ENCODE measurements at regions not wholly inside any gene's neighbourhood (a gene's known extent, or its start where the extent isn't known, plus 50 kb on each side); places are given as distances from the start of the nearest gene placed in this dataset.

DNA sequence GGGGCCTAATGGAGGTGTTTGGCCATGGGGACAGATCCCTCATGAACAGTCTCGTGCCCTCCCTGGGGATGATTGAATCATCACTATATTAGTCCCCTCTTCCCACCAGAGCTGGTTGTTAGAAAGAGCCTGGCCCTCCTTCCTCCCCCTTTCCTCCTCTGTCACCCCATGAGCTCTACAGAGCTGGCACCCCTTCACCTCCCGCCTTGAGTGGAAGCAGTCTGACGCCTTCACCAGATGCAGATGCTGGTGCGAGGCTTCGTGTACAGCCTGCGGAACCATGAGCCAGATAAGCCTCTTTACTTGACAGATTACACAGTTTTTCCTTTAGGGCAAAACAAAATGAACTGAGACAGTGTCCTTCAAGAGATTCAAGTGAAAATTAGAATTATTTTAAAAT lies 74.4 kb upstream of the RIPOR2 start:
- Mint-ChIP-seq H3K4me1 (peaks cover 20% of the 10 kb centered on the region), H3K36me3 (ENCODE audit: low read depth) (no peaks in the 10 kb centered on the region), H3K27me3 (ENCODE audit: insufficient read depth) (no peaks in the 10 kb centered on the region), H3K27ac (no peak overlapping the region), H3K4me3 (no peak overlapping the region), H3K9me3 (no peaks in the 10 kb centered on the region)
- no peak overlapping the region for H3K9ac ChIP-seq (ENCODE audit: extremely low read depth, low read length, poor library complexity, severe bottlenecking)
- no peaks in the 10 kb centered on the region for H3K36me3 ChIP-seq (ENCODE audit: control insufficient read depth, insufficient read depth, low read length)
- peaks cover 2% of the 10 kb centered on the region for H3K4me1 ChIP-seq (ENCODE audit: control insufficient read depth, insufficient read depth, low read length)
- no peaks in the 10 kb centered on the region for H3K27me3 ChIP-seq (ENCODE audit: control insufficient read depth, insufficient read depth, low read length, poor library complexity, severe bottlenecking)
- no peak overlapping the region for H3K27ac ChIP-seq (ENCODE audit: low read depth, low read length)
- no peak overlapping the region for H3K4me3 ChIP-seq (ENCODE audit: low read length)
- WGBS, 2 experiments (ENCODE audit: insufficient coverage in 1 of 2, insufficient read length in 1 of 2): 91 to 95% methylated on average over 5 to 6 of the region's 6 CpGs
- TF ChIP-seq, protein P1, sequence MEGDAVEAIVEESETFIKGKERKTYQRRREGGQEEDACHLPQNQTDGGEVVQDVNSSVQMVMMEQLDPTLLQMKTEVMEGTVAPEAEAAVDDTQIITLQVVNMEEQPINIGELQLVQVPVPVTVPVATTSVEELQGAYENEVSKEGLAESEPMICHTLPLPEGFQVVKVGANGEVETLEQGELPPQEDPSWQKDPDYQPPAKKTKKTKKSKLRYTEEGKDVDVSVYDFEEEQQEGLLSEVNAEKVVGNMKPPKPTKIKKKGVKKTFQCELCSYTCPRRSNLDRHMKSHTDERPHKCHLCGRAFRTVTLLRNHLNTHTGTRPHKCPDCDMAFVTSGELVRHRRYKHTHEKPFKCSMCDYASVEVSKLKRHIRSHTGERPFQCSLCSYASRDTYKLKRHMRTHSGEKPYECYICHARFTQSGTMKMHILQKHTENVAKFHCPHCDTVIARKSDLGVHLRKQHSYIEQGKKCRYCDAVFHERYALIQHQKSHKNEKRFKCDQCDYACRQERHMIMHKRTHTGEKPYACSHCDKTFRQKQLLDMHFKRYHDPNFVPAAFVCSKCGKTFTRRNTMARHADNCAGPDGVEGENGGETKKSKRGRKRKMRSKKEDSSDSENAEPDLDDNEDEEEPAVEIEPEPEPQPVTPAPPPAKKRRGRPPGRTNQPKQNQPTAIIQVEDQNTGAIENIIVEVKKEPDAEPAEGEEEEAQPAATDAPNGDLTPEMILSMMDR (conservative IDR thresholded peaks at IDR 0.05): no peak
- H3K9me3 ChIP-seq (ENCODE audit: control insufficient read depth, low read length): no peaks in the 10 kb centered on the region
- no peak for DNase-seq

DNA sequence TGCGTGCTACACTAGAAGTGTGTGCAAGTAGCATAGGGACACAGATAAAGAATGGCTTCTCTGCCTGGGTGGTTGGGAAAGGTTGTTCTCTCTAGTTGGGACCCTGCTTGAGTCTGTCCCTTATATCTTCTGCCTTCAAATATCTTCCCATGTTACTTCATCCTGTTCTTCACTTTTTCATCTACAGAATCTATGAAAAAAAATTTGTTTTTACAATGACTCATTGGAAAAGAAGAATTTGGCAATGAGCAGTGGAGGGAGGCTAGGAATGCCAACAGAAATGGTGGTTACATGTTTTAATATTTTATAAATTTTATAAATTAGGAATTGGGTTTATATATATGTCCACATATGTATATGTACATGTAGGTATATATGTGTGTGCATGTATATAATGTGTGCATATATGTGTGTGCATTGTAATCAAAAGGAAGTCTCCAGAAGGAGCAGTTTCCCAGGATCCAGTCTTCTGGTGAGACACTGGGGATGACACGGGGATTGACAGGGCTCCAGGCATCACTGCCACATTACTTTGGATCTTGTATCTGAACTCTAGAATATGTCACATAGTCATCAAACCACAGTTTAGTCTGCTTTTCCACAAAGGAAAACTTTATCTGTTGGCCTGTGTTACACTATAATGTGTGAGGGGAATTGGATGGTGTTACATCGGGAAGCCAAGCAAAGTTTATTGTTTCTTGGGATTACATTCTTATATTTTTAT lies 75.3 kb upstream of the RIPOR2 start:
- no peak overlapping the region for H3K4me3 Mint-ChIP-seq
- Histone ChIP-seq H3K27me3 (ENCODE audit: control insufficient read depth, insufficient read depth, low read length, poor library complexity, severe bottlenecking) (no peaks in the 10 kb centered on the region), H3K9ac (ENCODE audit: extremely low read depth, low read length, poor library complexity, severe bottlenecking) (no peak overlapping the region), H3K4me3 (ENCODE audit: low read length) (no peak overlapping the region), H3K4me1 (ENCODE audit: control insufficient read depth, insufficient read depth, low read length) (no peaks in the 10 kb centered on the region), H3K27ac (ENCODE audit: low read depth, low read length) (no peak overlapping the region), H3K9me3 (ENCODE audit: control insufficient read depth, low read length) (no peaks in the 10 kb centered on the region), H3K36me3 (ENCODE audit: control insufficient read depth, insufficient read depth, low read length) (no peaks in the 10 kb centered on the region)
- no peaks in the 10 kb centered on the region for H3K36me3 Mint-ChIP-seq (ENCODE audit: low read depth)
- no peaks in the 10 kb centered on the region for H3K27me3 Mint-ChIP-seq (ENCODE audit: insufficient read depth)
- 91 to 92% methylated on average over 1 to 3 of the region's 3 CpGs for WGBS, 2 experiments (ENCODE audit: insufficient coverage in 1 of 2, insufficient read length in 1 of 2)
- no peaks in the 10 kb centered on the region for H3K9me3 Mint-ChIP-seq
- H3K27ac Mint-ChIP-seq: no peak overlapping the region
- no peak for DNase-seq
- peaks cover 19% of the 10 kb centered on the region for H3K4me1 Mint-ChIP-seq
- TF ChIP-seq, protein P1 (conservative IDR thresholded peaks at IDR 0.05): no peak

DNA sequence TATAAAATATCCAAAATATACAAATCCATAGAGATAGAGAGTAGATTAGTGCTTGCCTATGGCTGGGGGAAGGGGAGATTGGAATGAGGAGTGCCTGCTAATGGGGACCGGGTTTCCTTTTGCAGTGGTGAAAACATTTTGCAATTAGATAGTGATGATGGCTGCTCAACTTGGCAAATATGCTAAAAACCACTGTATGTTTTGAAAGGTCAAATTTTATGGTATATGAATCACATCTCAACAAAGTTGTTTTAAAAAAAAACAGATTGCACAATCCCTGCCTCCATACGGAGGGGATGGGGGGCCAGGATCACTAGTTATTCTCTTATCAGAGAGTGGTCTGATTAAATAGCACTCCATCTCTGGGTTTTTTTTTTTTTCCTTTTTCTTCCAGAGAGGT lies 76.9 kb upstream of the RIPOR2 start:
- H3K36me3 ChIP-seq (ENCODE audit: control insufficient read depth, insufficient read depth, low read length): no peaks in the 10 kb centered on the region
- H3K27me3 ChIP-seq (ENCODE audit: control insufficient read depth, insufficient read depth, low read length, poor library complexity, severe bottlenecking): no peaks in the 10 kb centered on the region
- TF ChIP-seq, protein P1 (conservative IDR thresholded peaks at IDR 0.05): no peak
- H3K9me3 ChIP-seq (ENCODE audit: control insufficient read depth, low read length): no peaks in the 10 kb centered on the region
- no peaks in the 10 kb centered on the region for H3K36me3 Mint-ChIP-seq (ENCODE audit: low read depth)
- H3K4me1 Mint-ChIP-seq: peaks cover 23% of the 10 kb centered on the region
- no peak overlapping the region for H3K4me3 ChIP-seq (ENCODE audit: low read length)
- H3K4me3 Mint-ChIP-seq: no peak overlapping the region
- 89 to 100% methylated on average over 1 to 2 of the region's 2 CpGs for WGBS, 2 experiments (ENCODE audit: insufficient coverage in 1 of 2, insufficient read length in 1 of 2)
- H3K4me1 ChIP-seq (ENCODE audit: control insufficient read depth, insufficient read depth, low read length): no peaks in the 10 kb centered on the region
- H3K9me3 Mint-ChIP-seq: no peaks in the 10 kb centered on the region
- no peak for DNase-seq
- no peaks in the 10 kb centered on the region for H3K27me3 Mint-ChIP-seq (ENCODE audit: insufficient read depth)
- no peak overlapping the region for H3K27ac Mint-ChIP-seq
- H3K9ac ChIP-seq (ENCODE audit: extremely low read depth, low read length, poor library complexity, severe bottlenecking): no peak overlapping the region
- H3K27ac ChIP-seq (ENCODE audit: low read depth, low read length): no peak overlapping the region
